A549 (cell line): ENCODE measurements at regions not wholly inside any gene's neighbourhood (a gene's known extent, or its start where the extent isn't known, plus 50 kb on each side); places are given as distances from the start of the nearest gene placed in this dataset.

ENCODE experiments used
- CEBPB ChIP-seq, 2 experiments: fragments of >200 bp in 1 of 2; sonication (Bioruptor Twin) in 1 of 2; formaldehyde crosslinking in 1 of 2; IDR thresholded peaks; 2 replicates each; pipeline ENCODE4 v1.6.1; 2012 to 2016
- EHF ChIP-seq: fragments of 250-450 bp; sonication (Bioruptor Pico); IDR thresholded peaks from 2 replicates; pipeline ENCODE4 v1.5.0; 2020; ENCODE audit warnings: mild to moderate bottlenecking
- EP300 ChIP-seq, 2 experiments: fragments of >200 bp; sonication (Bioruptor Twin); formaldehyde crosslinking; IDR thresholded peaks; 2 replicates in 1 of 2; 3 replicates in 1 of 2; pipeline ENCODE4 v1.6.1; 2016 to 2017
- ESRRA ChIP-seq: fragments of 150-350 bp; IDR thresholded peaks from 2 replicates; pipeline ENCODE4 v1.6.1; 2014; ENCODE audit warnings: mild to moderate bottlenecking, low read length, borderline replicate concordance
- MAX ChIP-seq: IDR thresholded peaks from 2 replicates; pipeline ENCODE4 v1.6.1; 2012
- POLR2A ChIP-seq: IDR thresholded peaks from 2 replicates; pipeline ENCODE4 v1.6.1; 2012; ENCODE audit warnings: mild to moderate bottlenecking, low read length
- RAD21 ChIP-seq, 2 experiments: fragments of >200 bp in 1 of 2; sonication (Bioruptor Twin) in 1 of 2; formaldehyde crosslinking in 1 of 2; IDR thresholded peaks in 1 of 2; conservative IDR thresholded peaks in 1 of 2; 2 replicates in 1 of 2; 3 replicates in 1 of 2; pipeline ENCODE4 v1.6.1; 2012 to 2018; ENCODE audit warnings: inconsistent platforms in 1 of 2
- RNF2 ChIP-seq: fragments of 200-600 bp; sonication (generic); IDR thresholded peaks from 2 replicates; pipeline ENCODE4 v1.6.1; 2016; ENCODE audit warnings: low read depth, mild to moderate bottlenecking, antibody characterized with exemption, moderate library complexity, borderline replicate concordance
- SMC3 ChIP-seq: fragments of >200 bp; sonication (Bioruptor Twin); formaldehyde crosslinking; IDR thresholded peaks from 3 replicates; pipeline ENCODE4 v1.6.1; 2018; ENCODE audit warnings: inconsistent platforms
- TP53 ChIP-seq: fragments of 250-450 bp; sonication (Bioruptor Pico); IDR thresholded peaks from 2 replicates; pipeline ENCODE4 v1.5.0; 2021; ENCODE audit warnings: mild to moderate bottlenecking, moderate library complexity
- TF ChIP-seq, protein P1 (sequence below): fragments of >200 bp; sonication (Bioruptor Twin); formaldehyde crosslinking; IDR thresholded peaks from 3 replicates; pipeline ENCODE4 v1.5.1; 2016
- TF ChIP-seq, protein P2 (sequence below): fragments of 200-600 bp; sonication (generic); IDR thresholded peaks from 2 replicates; pipeline ENCODE4 v1.6.1; 2016; ENCODE audit warnings: antibody characterized with exemption, mild to moderate bottlenecking, moderate library complexity

DNA sequence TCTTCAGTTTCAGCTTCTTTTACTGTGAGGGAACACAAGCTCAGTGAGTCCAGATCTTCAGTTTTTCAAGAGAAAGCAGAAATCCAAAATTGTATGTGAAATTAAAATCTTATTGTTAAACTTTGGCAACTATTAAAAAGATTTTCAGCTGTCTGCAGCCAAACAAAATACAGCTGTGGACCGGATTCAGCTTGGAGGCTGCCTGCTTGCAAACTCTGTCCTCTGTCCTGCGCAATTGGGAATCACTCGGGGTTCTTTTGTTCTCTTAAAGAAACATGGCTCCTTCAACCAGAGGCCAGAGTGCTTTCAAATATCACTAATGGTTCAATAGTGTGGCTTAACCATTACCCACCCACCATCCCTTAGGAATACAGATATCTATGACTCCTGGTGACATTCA is 201.2 kb downstream of the CHIC2 start:
- TF ChIP-seq, protein P1, sequence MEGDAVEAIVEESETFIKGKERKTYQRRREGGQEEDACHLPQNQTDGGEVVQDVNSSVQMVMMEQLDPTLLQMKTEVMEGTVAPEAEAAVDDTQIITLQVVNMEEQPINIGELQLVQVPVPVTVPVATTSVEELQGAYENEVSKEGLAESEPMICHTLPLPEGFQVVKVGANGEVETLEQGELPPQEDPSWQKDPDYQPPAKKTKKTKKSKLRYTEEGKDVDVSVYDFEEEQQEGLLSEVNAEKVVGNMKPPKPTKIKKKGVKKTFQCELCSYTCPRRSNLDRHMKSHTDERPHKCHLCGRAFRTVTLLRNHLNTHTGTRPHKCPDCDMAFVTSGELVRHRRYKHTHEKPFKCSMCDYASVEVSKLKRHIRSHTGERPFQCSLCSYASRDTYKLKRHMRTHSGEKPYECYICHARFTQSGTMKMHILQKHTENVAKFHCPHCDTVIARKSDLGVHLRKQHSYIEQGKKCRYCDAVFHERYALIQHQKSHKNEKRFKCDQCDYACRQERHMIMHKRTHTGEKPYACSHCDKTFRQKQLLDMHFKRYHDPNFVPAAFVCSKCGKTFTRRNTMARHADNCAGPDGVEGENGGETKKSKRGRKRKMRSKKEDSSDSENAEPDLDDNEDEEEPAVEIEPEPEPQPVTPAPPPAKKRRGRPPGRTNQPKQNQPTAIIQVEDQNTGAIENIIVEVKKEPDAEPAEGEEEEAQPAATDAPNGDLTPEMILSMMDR, result no peak
- TF ChIP-seq, protein P2, sequence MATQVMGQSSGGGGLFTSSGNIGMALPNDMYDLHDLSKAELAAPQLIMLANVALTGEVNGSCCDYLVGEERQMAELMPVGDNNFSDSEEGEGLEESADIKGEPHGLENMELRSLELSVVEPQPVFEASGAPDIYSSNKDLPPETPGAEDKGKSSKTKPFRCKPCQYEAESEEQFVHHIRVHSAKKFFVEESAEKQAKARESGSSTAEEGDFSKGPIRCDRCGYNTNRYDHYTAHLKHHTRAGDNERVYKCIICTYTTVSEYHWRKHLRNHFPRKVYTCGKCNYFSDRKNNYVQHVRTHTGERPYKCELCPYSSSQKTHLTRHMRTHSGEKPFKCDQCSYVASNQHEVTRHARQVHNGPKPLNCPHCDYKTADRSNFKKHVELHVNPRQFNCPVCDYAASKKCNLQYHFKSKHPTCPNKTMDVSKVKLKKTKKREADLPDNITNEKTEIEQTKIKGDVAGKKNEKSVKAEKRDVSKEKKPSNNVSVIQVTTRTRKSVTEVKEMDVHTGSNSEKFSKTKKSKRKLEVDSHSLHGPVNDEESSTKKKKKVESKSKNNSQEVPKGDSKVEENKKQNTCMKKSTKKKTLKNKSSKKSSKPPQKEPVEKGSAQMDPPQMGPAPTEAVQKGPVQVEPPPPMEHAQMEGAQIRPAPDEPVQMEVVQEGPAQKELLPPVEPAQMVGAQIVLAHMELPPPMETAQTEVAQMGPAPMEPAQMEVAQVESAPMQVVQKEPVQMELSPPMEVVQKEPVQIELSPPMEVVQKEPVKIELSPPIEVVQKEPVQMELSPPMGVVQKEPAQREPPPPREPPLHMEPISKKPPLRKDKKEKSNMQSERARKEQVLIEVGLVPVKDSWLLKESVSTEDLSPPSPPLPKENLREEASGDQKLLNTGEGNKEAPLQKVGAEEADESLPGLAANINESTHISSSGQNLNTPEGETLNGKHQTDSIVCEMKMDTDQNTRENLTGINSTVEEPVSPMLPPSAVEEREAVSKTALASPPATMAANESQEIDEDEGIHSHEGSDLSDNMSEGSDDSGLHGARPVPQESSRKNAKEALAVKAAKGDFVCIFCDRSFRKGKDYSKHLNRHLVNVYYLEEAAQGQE, result no peak
- TF ChIP-seq EP300 (IDR thresholded peaks at IDR 0.05) (no peak), POLR2A (no peak), SMC3 (no peak), RAD21 (conservative IDR thresholded peaks at IDR 0.05 in 1 of 2, IDR thresholded peaks at IDR 0.05 in 1 of 2) (no peak), RNF2 (no peak), MAX (no peak), TP53 (no peak), EHF (CRISPR knock-in tag) (no peak), ESRRA (no peak), CEBPB (IDR thresholded peaks at IDR 0.05) (no peak)
